ENCODE measurements at regions not wholly inside any gene's neighbourhood (a gene's known extent, or its start where the extent isn't known, plus 50 kb on each side); places are given as distances from the start of the nearest gene placed in this dataset.

GRCh38 chr21:16777041-16777720 lies 735.7 kb upstream of the CXADR start:
- Mint-ChIP-seq H3K36me3 (ENCODE audit: low read depth) (no peaks in the 10 kb centered on the region), H3K9me3 (no peaks in the 10 kb centered on the region; the same call in 2 of the 3 replicates), H3K4me1 (peaks cover 19% of the 10 kb centered on the region), H3K27me3 (ENCODE audit: insufficient read depth, low read depth, poor library complexity) (no peaks in the 10 kb centered on the region), H3K27ac (no peak overlapping the region), H3K4me3 (no peak overlapping the region)
- H3K4me2 ChIP-seq = no peak overlapping the region
- no peaks in the 10 kb centered on the region for H3K27me3 ChIP-seq (ENCODE audit: insufficient read depth)
- no peak for TF ChIP-seq JUNB (IDR thresholded peaks at IDR 0.05; ENCODE audit: unreplicated experiment)
- H3K9me2 ChIP-seq (ENCODE audit: insufficient read depth) = peaks cover 12% of the 10 kb centered on the region
- H3K36me3 ChIP-seq (ENCODE audit: insufficient read depth) = no peaks in the 10 kb centered on the region
- DNase-seq (ENCODE audit: low spot score) (peak; percentile 13), ATAC-seq (peak; percentile 43; the same call in 2 of the 3 replicates)
- peaks cover 12% of the 10 kb centered on the region; the same call in 1 of the 2 replicates for H3K4me1 ChIP-seq (ENCODE audit: insufficient read depth)
- H4K20me1 ChIP-seq (replicated peaks; ENCODE audit: insufficient read depth) = no peaks in the 10 kb centered on the region
- no peaks in the 10 kb centered on the region for H3F3A ChIP-seq (replicated peaks; ENCODE audit: low read depth)
- no peak overlapping the region for H3K27ac ChIP-seq (ENCODE audit: low read depth)
- H3K79me2 ChIP-seq (replicated peaks; ENCODE audit: insufficient read depth) = no peaks in the 10 kb centered on the region
- H3K4me3 ChIP-seq = no peak overlapping the region
- no peak overlapping the region for H2AFZ ChIP-seq

- ATAC-seq = no peak
- Histone ChIP-seq H3K36me3 (ENCODE audit: insufficient read depth) (no peaks in the 10 kb centered on the region), H3K4me3 (no peak overlapping the region), H3K79me2 (replicated peaks; ENCODE audit: insufficient read depth) (no peaks in the 10 kb centered on the region), H2AFZ (no peak overlapping the region), H3K27ac (ENCODE audit: low read depth) (no peak overlapping the region), H3K27me3 (ENCODE audit: insufficient read depth) (no peaks in the 10 kb centered on the region), H3K9me2 (ENCODE audit: insufficient read depth) (no peaks in the 10 kb centered on the region), H3K4me2 (no peak overlapping the region), H4K20me1 (replicated peaks; ENCODE audit: insufficient read depth) (no peaks in the 10 kb centered on the region), H3F3A (replicated peaks; ENCODE audit: low read depth) (no peaks in the 10 kb centered on the region), H3K4me1 (ENCODE audit: insufficient read depth) (no peaks in the 10 kb centered on the region)
- H3K27ac Mint-ChIP-seq = no peak overlapping the region
- H3K4me3 Mint-ChIP-seq = no peak overlapping the region
- peaks cover 3% of the 10 kb centered on the region for H3K27me3 Mint-ChIP-seq (ENCODE audit: insufficient read depth, low read depth, poor library complexity)
- H3K4me1 Mint-ChIP-seq = no peaks in the 10 kb centered on the region
- H3K9me3 Mint-ChIP-seq = peaks cover 18% of the 10 kb centered on the region
- peaks cover 7% of the 10 kb centered on the region; the same call in 2 of the 3 replicates for H3K36me3 Mint-ChIP-seq (ENCODE audit: low read depth)
- DNase-seq (ENCODE audit: low spot score) = no peak
- TF ChIP-seq ETS1 (IDR thresholded peaks at IDR 0.05) (no peak), ZNF462 (CRISPR knock-in tag; IDR thresholded peaks at IDR 0.05) (no peak), EZH2 (IDR thresholded peaks at IDR 0.05; ENCODE audit: low read depth, unreplicated experiment) (no peak)
Measured at GRCh38 chr21:16788584-16788983, 724.3 kb upstream of the CXADR start.

Measured in GM23338 (cell line).